A549 (cell line): ENCODE measurements at regions not wholly inside any gene's neighbourhood (a gene's known extent, or its start where the extent isn't known, plus 50 kb on each side); places are given as distances from the start of the nearest gene placed in this dataset.

Experiments
- ATAC-seq, 2 experiments: fragments of 200-7000 bp in 1 of 2; fragments of >200 bp in 1 of 2; cut with Nextera tagmentation in 1 of 2; cut with Tn5 transposase in 1 of 2; 3 replicates each; pipeline versions ENCODE4 v1.8.0 to v1.9.1; 2018 to 2020; ENCODE audit warnings: mild to moderate bottlenecking in 1 of 2, moderate library complexity in 1 of 2
- CTCF ChIA-PET: fragments of 300-600 bp; sonication (Branson Sonifier 250); formaldehyde crosslinking; extraction: SDS; loops from one replicate; lab custom pipeline; 2021; ENCODE audit warnings: antibody characterized with exemption, inconsistent platforms; lab: Yijun Ruan, JAX
- POLR2A ChIA-PET: fragments of 350-600 bp; formaldehyde crosslinking; extraction: SDS; loops from one replicate; lab custom pipeline; 2021; ENCODE audit warnings: antibody characterized with exemption, inconsistent platforms; lab: Yijun Ruan, JAX
- DNase-seq, 2 experiments: peaks; one replicate each; pipeline versions ENCODE4 v3.0.0 to v3.0.0-alpha.2; 2011 to 2016; ENCODE audit warnings: low read depth in 1 of 2, low spot score in 1 of 2
- FAIRE-seq: peaks from 2 replicates; lab custom pipeline; 2011; peaks lifted over from hg19 to GRCh38; lab: Jason Lieb, UNC
- H3K27ac ChIP-seq, 2 experiments: fragments of >200 bp; sonication (Bioruptor Twin); formaldehyde crosslinking; 3 replicates each; pipeline ENCODE4 v1.5.1; 2016 to 2017
- H3K4me1 ChIP-seq: fragments of >200 bp; sonication (Bioruptor Twin); formaldehyde crosslinking; 3 replicates; pipeline ENCODE4 v1.6.1; 2016
- H3K4me2 ChIP-seq: fragments of >200 bp; sonication (Bioruptor Twin); formaldehyde crosslinking; 3 replicates; pipeline ENCODE4 v1.6.1; 2016
- H3K4me3 ChIP-seq: fragments of >200 bp; sonication (Bioruptor Twin); formaldehyde crosslinking; 3 replicates; pipeline ENCODE4 v1.5.1; 2016
- H3K9me3 ChIP-seq: fragments of >200 bp; sonication (Bioruptor Twin); formaldehyde crosslinking; 3 replicates; pipeline ENCODE4 v1.6.1; 2016
- BCL3 ChIP-seq: fragments of >200 bp; sonication (Bioruptor Twin); formaldehyde crosslinking; IDR thresholded peaks from 3 replicates; pipeline ENCODE4 v1.6.1; 2016
- BHLHE40 ChIP-seq: IDR thresholded peaks from 2 replicates; pipeline ENCODE4 v1.6.1; 2012; ENCODE audit warnings: low read depth, low read length, inconsistent platforms
- CBX8 ChIP-seq: fragments of 200-600 bp; sonication (generic); IDR thresholded peaks from 2 replicates; pipeline ENCODE4 v1.6.1; 2016
- CHD4 ChIP-seq: fragments of 200-600 bp; sonication (generic); IDR thresholded peaks from 2 replicates; pipeline ENCODE4 v1.6.1; 2016; ENCODE audit warnings: antibody characterized with exemption, mild to moderate bottlenecking, borderline replicate concordance
- E2F6 ChIP-seq: IDR thresholded peaks from 2 replicates; pipeline ENCODE4 v1.6.1; 2012; ENCODE audit warnings: low read depth, borderline replicate concordance
- EHF ChIP-seq: fragments of 250-450 bp; sonication (Bioruptor Pico); IDR thresholded peaks from 2 replicates; pipeline ENCODE4 v1.5.0; 2020; ENCODE audit warnings: mild to moderate bottlenecking
- ELK1 ChIP-seq: fragments of 150-350 bp; IDR thresholded peaks from 2 replicates; pipeline ENCODE4 v1.6.1; 2014; ENCODE audit warnings: low read depth, mild to moderate bottlenecking, low read length
- GATA3 ChIP-seq: IDR thresholded peaks from 2 replicates; pipeline ENCODE4 v1.6.1; 2012; ENCODE audit warnings: borderline replicate concordance
- JUN ChIP-seq, 2 experiments: fragments of >200 bp; sonication (Bioruptor Twin); formaldehyde crosslinking; IDR thresholded peaks; 2 replicates in 1 of 2; 3 replicates in 1 of 2; pipeline ENCODE4 v1.6.1; 2016 to 2017
- KDM1A ChIP-seq: fragments of 200-600 bp; sonication (generic); IDR thresholded peaks from 2 replicates; pipeline ENCODE4 v1.6.1; 2016; ENCODE audit warnings: low read depth, mild to moderate bottlenecking
- KDM5A ChIP-seq: fragments of 200-600 bp; sonication (generic); IDR thresholded peaks from 2 replicates; pipeline ENCODE4 v1.6.1; 2016; ENCODE audit warnings: antibody characterized with exemption, mild to moderate bottlenecking
- MAZ ChIP-seq: fragments of 150-350 bp; IDR thresholded peaks from 2 replicates; pipeline ENCODE4 v1.6.1; 2014; ENCODE audit warnings: antibody characterized with exemption, low read depth, low read length, borderline replicate concordance
- MYC ChIP-seq: IDR thresholded peaks from 2 replicates; pipeline ENCODE4 v1.6.1; 2012; ENCODE audit warnings: mild to moderate bottlenecking, inconsistent platforms, low read length, improper control_type of control experiment, borderline replicate concordance
- NPAS2 ChIP-seq: fragments of 250-450 bp; sonication (Bioruptor Pico); IDR thresholded peaks from 2 replicates; pipeline ENCODE4 v1.8.0; 2022; ENCODE audit warnings: mild to moderate bottlenecking, moderate library complexity, borderline replicate concordance
- NR3C1 ChIP-seq: fragments of >200 bp; sonication (Bioruptor Twin); formaldehyde crosslinking; IDR thresholded peaks from 3 replicates; pipeline ENCODE4 v1.6.1; 2017
- POLR2A ChIP-seq: IDR thresholded peaks from 2 replicates; pipeline ENCODE4 v1.6.1; 2012; ENCODE audit warnings: mild to moderate bottlenecking, low read length
- RARB ChIP-seq: fragments of 250-450 bp; sonication (Bioruptor Pico); IDR thresholded peaks from 2 replicates; pipeline ENCODE4 v1.8.0; 2021; ENCODE audit warnings: mild to moderate bottlenecking, moderate library complexity
- RFX5 ChIP-seq: fragments of 450-650 bp; IDR thresholded peaks from 2 replicates; pipeline ENCODE4 v1.7.1; 2014; ENCODE audit warnings: antibody characterized with exemption, mild to moderate bottlenecking, moderate library complexity
- RNF2 ChIP-seq: fragments of 200-600 bp; sonication (generic); IDR thresholded peaks from 2 replicates; pipeline ENCODE4 v1.6.1; 2016; ENCODE audit warnings: low read depth, mild to moderate bottlenecking, antibody characterized with exemption, moderate library complexity, borderline replicate concordance
- TP53 ChIP-seq: fragments of 250-450 bp; sonication (Bioruptor Pico); IDR thresholded peaks from 2 replicates; pipeline ENCODE4 v1.5.0; 2021; ENCODE audit warnings: mild to moderate bottlenecking, moderate library complexity
- USF2 ChIP-seq: fragments of 450-650 bp; IDR thresholded peaks from 2 replicates; pipeline ENCODE4 v1.6.1; 2014; ENCODE audit warnings: antibody characterized with exemption
- ZC3H11A ChIP-seq: fragments of 450-650 bp; IDR thresholded peaks from 2 replicates; pipeline ENCODE4 v1.6.1; 2014; ENCODE audit warnings: antibody characterized with exemption, mild to moderate bottlenecking
- ZFP36 ChIP-seq: fragments of 450-650 bp; IDR thresholded peaks from 2 replicates; pipeline ENCODE4 v1.6.1; 2014; ENCODE audit warnings: borderline replicate concordance; ENCODE audit not compliant: partially characterized antibody
- WGBS: methylation state at CpG from one replicate; pipeline ENCODE4 v1.1.6; 2017; ENCODE audit errors: missing lambda C conversion rate; 5-methylcytosine and 5-hydroxymethylcytosine counted together

- TF ChIP-seq MAZ (no peak), CBX8 (no peak), BCL3 (no peak), ELK1 (no peak), EHF (no peak), RARB (CRISPR knock-in tag) (no peak), KDM1A (no peak), GATA3 (no peak), USF2 (no peak)
Measured at GRCh38 chr5:97832645-97833296, 649.7 kb upstream of the RIOK2 start (continued).

- Histone ChIP-seq H3K4me3 (no peak overlapping the region), H3K4me2 (no peak overlapping the region), H3K4me1 (no peaks in the 10 kb centered on the region), H3K9me3 (no peaks in the 10 kb centered on the region), H3K27ac (no peak overlapping the region)
- FAIRE-seq = no peak
- ChIA-PET POLR2A (no interaction called here), CTCF (no interaction called here)
- no peak for DNase-seq
- no peak for TF ChIP-seq TP53
- TF ChIP-seq NPAS2 = no peak
- no peak for TF ChIP-seq MYC
- no peak for TF ChIP-seq ELK1
- TF ChIP-seq ZFP36 = no peak
- no peak for TF ChIP-seq ZC3H11A
- TF ChIP-seq E2F6 = no peak
- no peak for TF ChIP-seq BHLHE40
- TF ChIP-seq EHF = no peak
- TF ChIP-seq KDM5A = no peak
- TF ChIP-seq POLR2A = no peak
- no peak for TF ChIP-seq BCL3
- TF ChIP-seq RNF2 = no peak
- TF ChIP-seq JUN (IDR thresholded peaks at IDR 0.05) = no peak
- no peak for TF ChIP-seq CHD4
- TF ChIP-seq RFX5 = no peak
- TF ChIP-seq NR3C1 = no peak
- no peak for TF ChIP-seq USF2
- ATAC-seq = no peak
- WGBS = 25% methylated on average over 1 of the region's 1 CpG
Measured at GRCh38 chr5:97834561-97834960, 651.5 kb upstream of the RIOK2 start.
